Cardiac fibroblast (primary cell): ENCODE measurements at regions not wholly inside any gene's neighbourhood (a gene's known extent, or its start where the extent isn't known, plus 50 kb on each side); places are given as distances from the start of the nearest gene placed in this dataset.

Experiments used
- DNase-seq, 2 donors: peaks; one replicate each; pipeline versions ENCODE4 v3.0.0 to v3.0.0-alpha.2; 2010; ENCODE audit warnings: low read depth in 2 of 2
- H3K4me3 ChIP-seq, 2 donors: replicated peaks in 1 of 2; 1 replicate in 1 of 2; 2 replicates in 1 of 2; pipeline ENCODE4 v1.5.1; 2011; ENCODE audit warnings: low read depth in 2 of 2, low read length in 2 of 2, mild to moderate bottlenecking in 2 of 2, moderate library complexity in 1 of 2
- TF ChIP-seq, protein P1 (sequence below): IDR thresholded peaks from one replicate; pipeline ENCODE4 v1.5.1; 2011; ENCODE audit warnings: low read depth, mild to moderate bottlenecking, low read length, inconsistent platforms

DNA sequence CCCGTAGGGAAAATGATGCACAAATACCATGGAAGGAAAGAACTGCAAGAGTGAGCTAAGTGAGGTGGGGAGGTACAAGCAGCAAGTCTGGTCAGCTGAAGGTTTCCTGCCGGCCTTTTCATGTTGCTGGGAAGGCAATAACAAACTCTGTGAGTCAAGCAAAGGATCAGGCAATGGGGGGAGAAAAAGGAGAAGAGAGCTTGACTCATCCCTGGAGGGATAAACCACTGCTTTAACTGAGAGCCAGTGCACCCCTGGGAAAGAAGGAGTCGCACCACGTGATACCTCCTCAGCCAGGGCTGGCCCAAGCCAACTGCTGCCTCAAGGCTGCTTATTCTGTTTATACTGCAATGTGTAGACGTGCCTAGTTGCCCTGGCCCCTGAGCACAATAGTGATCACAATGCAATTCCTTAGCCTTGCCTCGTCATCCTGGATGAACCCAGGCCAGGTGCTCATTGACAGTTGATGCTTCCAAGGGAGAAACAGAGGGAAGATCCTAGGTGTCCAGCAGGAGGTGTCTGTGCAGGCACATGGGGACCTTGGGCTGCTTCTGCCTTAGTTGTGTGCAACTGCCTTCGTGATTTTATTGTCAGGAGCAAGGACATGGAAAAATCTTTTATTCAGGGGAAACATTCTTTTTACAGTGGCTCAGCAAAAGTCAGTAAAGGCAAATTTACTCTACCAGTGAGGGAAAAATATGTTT is 203.0 kb upstream of the TUT7 start:
- DNase-seq, result peak; percentile 67 to 78
- TF ChIP-seq, protein P1, sequence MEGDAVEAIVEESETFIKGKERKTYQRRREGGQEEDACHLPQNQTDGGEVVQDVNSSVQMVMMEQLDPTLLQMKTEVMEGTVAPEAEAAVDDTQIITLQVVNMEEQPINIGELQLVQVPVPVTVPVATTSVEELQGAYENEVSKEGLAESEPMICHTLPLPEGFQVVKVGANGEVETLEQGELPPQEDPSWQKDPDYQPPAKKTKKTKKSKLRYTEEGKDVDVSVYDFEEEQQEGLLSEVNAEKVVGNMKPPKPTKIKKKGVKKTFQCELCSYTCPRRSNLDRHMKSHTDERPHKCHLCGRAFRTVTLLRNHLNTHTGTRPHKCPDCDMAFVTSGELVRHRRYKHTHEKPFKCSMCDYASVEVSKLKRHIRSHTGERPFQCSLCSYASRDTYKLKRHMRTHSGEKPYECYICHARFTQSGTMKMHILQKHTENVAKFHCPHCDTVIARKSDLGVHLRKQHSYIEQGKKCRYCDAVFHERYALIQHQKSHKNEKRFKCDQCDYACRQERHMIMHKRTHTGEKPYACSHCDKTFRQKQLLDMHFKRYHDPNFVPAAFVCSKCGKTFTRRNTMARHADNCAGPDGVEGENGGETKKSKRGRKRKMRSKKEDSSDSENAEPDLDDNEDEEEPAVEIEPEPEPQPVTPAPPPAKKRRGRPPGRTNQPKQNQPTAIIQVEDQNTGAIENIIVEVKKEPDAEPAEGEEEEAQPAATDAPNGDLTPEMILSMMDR, result no peak
- no peak overlapping the region for H3K4me3 ChIP-seq

DNA sequence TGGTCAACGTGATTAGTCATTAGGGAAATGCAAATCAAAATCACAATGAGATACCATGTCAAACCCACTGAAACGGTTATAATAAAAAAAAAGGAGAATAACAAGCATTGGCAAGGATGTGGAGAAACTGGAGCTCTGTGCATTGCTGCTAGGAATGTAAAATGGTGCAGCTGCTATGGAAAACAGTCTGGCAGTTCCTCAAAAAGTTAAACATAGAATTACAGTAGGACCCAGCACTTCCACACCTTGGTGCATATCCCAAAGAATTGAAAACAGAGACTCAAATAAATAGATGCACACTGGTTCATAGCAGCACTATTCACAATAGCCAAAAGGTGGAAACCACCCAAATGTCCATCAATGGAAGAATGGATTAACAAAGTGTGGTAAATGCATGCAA is 201.5 kb upstream of the TUT7 start:
- no peak overlapping the region for H3K4me3 ChIP-seq
- DNase-seq, result no peak
- TF ChIP-seq, protein P1, result no peak

DNA sequence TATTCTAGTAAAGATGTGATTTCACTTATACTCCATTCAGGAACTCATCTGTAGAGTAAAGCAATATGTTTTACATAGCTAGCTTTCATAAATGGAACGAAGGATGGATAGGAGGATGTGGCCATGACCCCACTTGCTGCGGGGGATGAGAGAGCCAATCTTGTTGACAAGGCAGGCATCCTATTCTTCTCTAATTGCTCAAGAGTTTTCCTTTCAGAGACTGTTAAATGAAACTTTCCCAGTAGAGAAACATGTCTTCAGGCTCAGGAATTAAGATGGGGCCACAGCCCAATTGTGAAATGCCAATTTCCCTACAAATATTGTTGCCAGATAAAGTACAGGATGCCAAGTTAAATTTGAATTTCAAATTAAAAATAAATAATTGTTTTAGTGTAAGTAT is 196.2 kb upstream of the TUT7 start:
- DNase-seq, result peak; percentile 14 to 83
- no peak overlapping the region for H3K4me3 ChIP-seq
- TF ChIP-seq, protein P1, result no peak

DNA sequence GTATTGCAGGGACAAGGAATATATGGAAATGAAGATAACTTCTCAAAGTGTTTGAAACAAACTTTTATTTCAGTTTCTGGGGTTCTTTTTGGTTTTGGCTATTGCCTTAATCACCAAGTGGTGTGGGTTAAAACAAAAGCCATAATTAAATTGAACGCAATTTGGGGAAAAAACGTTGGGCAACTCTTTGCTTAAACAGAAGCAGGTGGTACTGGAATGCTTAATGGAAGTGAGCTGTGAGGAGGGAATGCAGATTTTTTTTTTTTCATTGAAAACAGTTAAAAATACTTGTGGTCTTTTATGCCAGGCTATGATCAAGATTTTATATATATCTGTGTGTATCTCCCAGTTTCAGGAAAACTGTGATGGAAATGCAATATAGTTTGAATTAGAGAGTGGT is 195.7 kb upstream of the TUT7 start:
- TF ChIP-seq, protein P1, result no peak
- H3K4me3 ChIP-seq, result no peak overlapping the region
- peak in 1 of 2 donors; percentile 5 for DNase-seq

DNA sequence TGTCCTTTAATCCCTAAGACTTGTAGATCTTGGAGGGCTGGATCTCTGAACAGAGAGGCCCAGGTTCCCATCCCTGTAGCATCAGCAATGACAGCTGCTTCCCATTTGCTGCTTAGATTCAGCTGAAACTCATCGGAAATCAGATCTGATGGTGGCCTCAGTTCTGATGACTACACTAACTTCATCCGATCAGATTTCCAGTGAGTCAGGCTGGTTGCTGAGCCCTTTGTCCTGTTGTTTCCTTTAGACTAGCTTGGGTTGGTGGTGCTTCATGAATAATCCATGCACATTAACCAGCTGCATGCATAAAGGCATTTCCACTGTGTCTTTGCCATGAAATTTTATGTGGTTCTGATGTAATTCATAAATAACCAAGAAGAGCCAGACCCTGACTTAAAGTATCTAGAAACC is 195.2 kb upstream of the TUT7 start:
- DNase-seq, result peak; percentile 47 to 70
- H3K4me3 ChIP-seq, result no peak overlapping the region

DNA sequence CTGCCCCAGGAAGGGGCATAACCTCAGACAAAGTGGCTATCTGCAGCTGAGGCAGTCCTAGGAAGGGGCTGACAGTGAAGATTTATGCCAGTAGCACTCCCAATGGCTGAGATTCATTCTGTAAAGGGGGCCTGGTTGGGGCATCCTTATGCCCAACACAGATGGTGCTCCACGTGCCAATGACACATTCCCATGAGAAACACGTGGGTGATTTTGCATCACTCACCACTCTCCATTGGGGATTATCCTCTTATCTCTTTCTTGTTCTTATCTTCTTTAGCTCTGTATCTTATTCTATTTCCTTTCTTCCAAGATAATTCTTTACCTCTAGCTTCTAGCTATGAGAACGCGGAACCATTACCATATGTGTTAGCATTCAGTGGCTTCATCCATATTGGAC is 194.0 kb upstream of the TUT7 start:
- TF ChIP-seq, protein P1, result no peak
- no peak overlapping the region for H3K4me3 ChIP-seq
- no peak for DNase-seq

More for the DNA sequence above, 195.2 kb upstream of the TUT7 start:
- TF ChIP-seq, protein P1, result no peak

DNA sequence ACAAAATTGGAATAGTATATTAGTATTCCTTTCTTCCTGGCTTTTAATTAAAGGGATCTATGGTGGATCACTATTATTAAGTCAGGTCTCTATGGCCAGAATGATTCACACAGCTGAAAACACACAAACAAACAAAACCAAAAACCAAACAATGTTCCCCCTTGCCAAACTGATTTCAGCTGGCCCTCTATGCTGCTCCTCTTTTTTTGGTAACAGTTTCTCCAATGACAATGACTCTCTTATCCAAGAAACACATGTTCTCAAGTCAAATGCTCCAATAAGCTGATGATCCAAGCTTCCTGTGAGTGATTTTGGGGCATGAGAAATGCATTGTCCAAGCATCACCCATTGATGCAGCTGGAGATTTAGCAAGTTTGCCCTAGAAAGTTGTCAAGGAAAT is 193.4 kb upstream of the TUT7 start:
- DNase-seq, result no peak
- H3K4me3 ChIP-seq, result no peak overlapping the region
- TF ChIP-seq, protein P1, result no peak
